GM12865 (cell line): ENCODE measurements at regions not wholly inside any gene's neighbourhood (a gene's known extent, or its start where the extent isn't known, plus 50 kb on each side); places are given as distances from the start of the nearest gene placed in this dataset.

ENCODE experiments used
- DNase-seq: peaks from one replicate; pipeline ENCODE4 v3.0.0; 2010; ENCODE audit warnings: low read depth
- H3K4me3 ChIP-seq: 2 replicates; pipeline ENCODE4 v1.5.1; 2011; ENCODE audit warnings: mild to moderate bottlenecking, low read depth, low read length, control low read depth
- CTCF ChIP-seq: IDR thresholded peaks from 2 replicates; pipeline ENCODE4 v1.5.1; 2011; ENCODE audit warnings: low read length, control low read depth, low read depth, inconsistent platforms; ENCODE audit not compliant: insufficient read depth; ENCODE audit errors: missing control alignments

- no peak overlapping the region for H3K4me3 ChIP-seq
- TF ChIP-seq CTCF: no peak
- no peak for DNase-seq
Measured at GRCh38 chrX:25156832-25157231, 141.1 kb upstream of the ARX start.

GRCh38 chrX:25156323-25156722 is 140.6 kb upstream of the ARX start:
- H3K4me3 ChIP-seq: no peak overlapping the region
- DNase-seq: no peak
- no peak for TF ChIP-seq CTCF

- H3K4me3 ChIP-seq: no peak overlapping the region
- no peak for TF ChIP-seq CTCF
Measured at GRCh38 chrX:25154168-25154567, 138.4 kb upstream of the ARX start.

GRCh38 chrX:25151749-25152148 is 136.0 kb upstream of the ARX start:
- no peak for TF ChIP-seq CTCF

More at GRCh38 chrX:25154168-25154567, 138.4 kb upstream of the ARX start:
- DNase-seq: no peak

GRCh38 chrX:25144043-25144940 is 128.5 kb upstream of the ARX start:
- H3K4me3 ChIP-seq: no peak overlapping the region
- DNase-seq: peak; percentile 42
- TF ChIP-seq CTCF: peak; percentile 52

More at GRCh38 chrX:25151749-25152148, 136.0 kb upstream of the ARX start:
- no peak for DNase-seq
- no peak overlapping the region for H3K4me3 ChIP-seq

GRCh38 chrX:25143596-25143995 is 127.8 kb upstream of the ARX start:
- no peak for DNase-seq
- no peak overlapping the region for H3K4me3 ChIP-seq
- no peak for TF ChIP-seq CTCF
